K562 (cell line): ENCODE measurements at regions not wholly inside any gene's neighbourhood (a gene's known extent, or its start where the extent isn't known, plus 50 kb on each side); places are given as distances from the start of the nearest gene placed in this dataset.

Experiments
- ATAC-seq: fragments of 200-7000 bp; cut with Tn5 transposase; 3 replicates; pipeline ENCODE4 v1.9.1; 2020; ENCODE audit warnings: moderate library complexity
- BruUV-seq: library from RNA; stranded (reverse); fragments of 400-500 nt; replicated peaks from 2 replicates; lab custom pipeline; 2021; lab: Mats Ljungman, UMichigan
- CTCF ChIA-PET: fragments of 300-600 bp; formaldehyde crosslinking; extraction: SDS; loops from one replicate; lab custom pipeline; 2021; ENCODE audit warnings: low intra/inter-chr PET ratio; lab: Yijun Ruan, JAX
- POLR2A ChIA-PET: fragments of 300-600, 350-650 bp; sonication (Branson Sonifier 250); formaldehyde crosslinking; extraction: SDS; loops from one replicate; lab custom pipeline; 2021; ENCODE audit warnings: antibody characterized with exemption, inconsistent platforms; lab: Yijun Ruan, JAX
- DNase-seq, 4 experiments: peaks; one replicate each; pipeline versions ENCODE4 v3.0.0 to v3.0.0-alpha.2; 2011 to 2018; ENCODE audit warnings: low spot score in 3 of 4, mixed read lengths in 3 of 4; ENCODE audit errors: extremely low read depth in 1 of 4
- FAIRE-seq: peaks from 2 replicates; lab custom pipeline; 2011; peaks lifted over from hg19 to GRCh38; lab: Jason Lieb, UNC
- H2AFZ ChIP-seq: 2 replicates; pipeline ENCODE4 v1.6.0; 2011; ENCODE audit warnings: low read depth, low read length, control low read depth, inconsistent platforms
- H3K27ac ChIP-seq: fragments of 200-600 bp; 3 replicates; pipeline ENCODE4 v1.8.0; 2011; ENCODE audit warnings: low read depth, mild to moderate bottlenecking, control low read depth, inconsistent platforms, low read length, moderate library complexity, mixed read lengths; ENCODE audit errors: extremely low read depth
- H3K27me3 ChIP-seq, 2 experiments: fragments of 300-600 bp in 1 of 2; 2 replicates in 1 of 2; 3 replicates in 1 of 2; pipeline versions ENCODE4 v1.6.0 to v1.8.0; 2011; ENCODE audit warnings: inconsistent platforms in 2 of 2, low read length in 2 of 2, mild to moderate bottlenecking in 1 of 2, mixed read lengths in 1 of 2, moderate library complexity in 1 of 2; ENCODE audit not compliant: control insufficient read depth in 2 of 2, insufficient read depth in 2 of 2
- H3K36me3 ChIP-seq: fragments of 300-600 bp; 3 replicates; pipeline ENCODE4 v1.8.0; 2011; ENCODE audit warnings: mild to moderate bottlenecking, low read length, inconsistent platforms; ENCODE audit not compliant: control insufficient read depth, insufficient read depth
- H3K4me1 ChIP-seq, 2 experiments: fragments of 200-600 bp in 1 of 2; replicated peaks in 1 of 2; 2 replicates in 1 of 2; 3 replicates in 1 of 2; pipeline versions ENCODE4 v1.5.1 to v1.8.0; 2011; ENCODE audit warnings: inconsistent platforms in 2 of 2, low read length in 2 of 2, mild to moderate bottlenecking in 1 of 2, mixed read lengths in 1 of 2, moderate library complexity in 1 of 2; ENCODE audit not compliant: control insufficient read depth in 2 of 2, insufficient read depth in 2 of 2
- H3K4me2 ChIP-seq: 2 replicates; pipeline ENCODE4 v1.6.1; 2011; ENCODE audit warnings: low read length, control low read depth, inconsistent platforms, mixed read lengths; ENCODE audit not compliant: insufficient read depth
- H3K4me3 ChIP-seq: fragments of 200-600 bp; sonication (generic), shearing (Covaris generic); 2 replicates; pipeline ENCODE4 v1.5.1; 2016; ENCODE audit warnings: control low read depth, inconsistent platforms
- H3K79me2 ChIP-seq: fragments of 200-600 bp; 3 replicates; pipeline ENCODE4 v1.8.0; 2011; ENCODE audit warnings: low read length, inconsistent platforms; ENCODE audit not compliant: control insufficient read depth, insufficient read depth
- H3K9ac ChIP-seq, 2 experiments: 2 replicates each; pipeline versions ENCODE4 v1.6.0 to v1.6.1; 2011; ENCODE audit warnings: low read depth in 2 of 2, low read length in 2 of 2, control low read depth in 1 of 2, inconsistent platforms in 1 of 2, mild to moderate bottlenecking in 1 of 2, mixed read lengths in 1 of 2; ENCODE audit not compliant: insufficient read depth in 1 of 2
- H3K9me1 ChIP-seq: one replicate; pipeline ENCODE4 v1.6.0; 2011; ENCODE audit warnings: inconsistent platforms, mild to moderate bottlenecking, low read length, moderate library complexity; ENCODE audit not compliant: control insufficient read depth, insufficient read depth
- H3K9me3 ChIP-seq: replicated peaks from 2 replicates; pipeline ENCODE4 v1.5.1; 2011; ENCODE audit warnings: low read depth, low read length, inconsistent platforms; ENCODE audit not compliant: control insufficient read depth, insufficient read depth
- H4K20me1 ChIP-seq: replicated peaks from 2 replicates; pipeline ENCODE4 v1.6.1; 2011; ENCODE audit warnings: low read length, inconsistent platforms, mixed read lengths; ENCODE audit not compliant: control insufficient read depth, insufficient read depth
- BHLHE40 ChIP-seq: IDR thresholded peaks from 2 replicates; pipeline ENCODE4 v1.6.1; 2011; ENCODE audit warnings: low read length, improper control_type of control experiment
- CAMTA2 ChIP-seq: fragments of 250-450 bp; sonication (Bioruptor Pico); conservative IDR thresholded peaks from 2 replicates; pipeline ENCODE4 v1.5.1; 2022
- CBFA2T2 ChIP-seq: fragments of 450-650 bp; conservative IDR thresholded peaks from 2 replicates; pipeline ENCODE4 v1.6.1; 2017; ENCODE audit warnings: mild to moderate bottlenecking
- CEBPB ChIP-seq: fragments of 450-650 bp; IDR thresholded peaks from 2 replicates; pipeline ENCODE4 v1.6.1; 2016; ENCODE audit warnings: missing genetic modification characterization, missing compliant biosample characterization
- CREM ChIP-seq: IDR thresholded peaks from 2 replicates; pipeline ENCODE4 v1.6.1; 2014; ENCODE audit warnings: antibody characterized with exemption, low read depth
- FOXK2 ChIP-seq, 2 experiments: fragments of 450-650 bp; IDR thresholded peaks in 1 of 2; conservative IDR thresholded peaks in 1 of 2; 2 replicates each; pipeline ENCODE4 v1.6.1; 2016; ENCODE audit warnings: low read depth in 2 of 2, mild to moderate bottlenecking in 1 of 2
- FOXP1 ChIP-seq: sonication (generic); formaldehyde crosslinking; IDR thresholded peaks from 2 replicates; pipeline ENCODE4 v1.8.0; 2022; ENCODE audit warnings: mild to moderate bottlenecking, missing genetic modification reagents
- GATAD2B ChIP-seq: fragments of 450-650 bp; IDR thresholded peaks from 2 replicates; pipeline ENCODE4 v1.6.1; 2017; ENCODE audit warnings: mild to moderate bottlenecking, borderline replicate concordance
- MCM5 ChIP-seq: fragments of 450-650 bp; IDR thresholded peaks from 2 replicates; pipeline ENCODE4 v1.6.1; 2016; ENCODE audit warnings: low read depth
- NEUROD1 ChIP-seq: fragments of 150-350 bp; IDR thresholded peaks from 2 replicates; pipeline ENCODE4 v1.6.1; 2014; ENCODE audit warnings: borderline replicate concordance, low read length, low read depth; ENCODE audit not compliant: partially characterized antibody
- NFE2 ChIP-seq: IDR thresholded peaks from 2 replicates; pipeline ENCODE4 v1.6.1; 2014; ENCODE audit warnings: antibody characterized with exemption, low read depth
- NFE2L1 ChIP-seq: fragments of 450-650 bp; IDR thresholded peaks from 2 replicates; pipeline ENCODE4 v1.6.1; 2016; ENCODE audit warnings: missing genetic modification characterization, low read depth, mild to moderate bottlenecking, missing compliant biosample characterization, moderate library complexity, borderline replicate concordance
- RCOR1 ChIP-seq, 2 experiments: IDR thresholded peaks; 2 replicates each; pipeline ENCODE4 v1.6.1; 2012; ENCODE audit warnings: low read depth in 2 of 2, low read length in 2 of 2, borderline replicate concordance in 1 of 2, improper control_type of control experiment in 1 of 2
- RREB1 ChIP-seq: fragments of 250-450 bp; sonication (Bioruptor Pico); IDR thresholded peaks from 2 replicates; pipeline ENCODE4 v1.4.0; 2020
- SNRNP70 ChIP-seq: fragments of 200-400 bp; formaldehyde crosslinking; optimal IDR thresholded peaks from 2 replicates; pipeline ENCODE3; 2017; ENCODE audit warnings: low read depth, low read length
- TARDBP ChIP-seq: fragments of 450-650 bp; IDR thresholded peaks from 2 replicates; pipeline ENCODE4 v1.6.1; 2016
- WHSC1 ChIP-seq: IDR thresholded peaks from one replicate; pipeline ENCODE4 v1.6.1; 2012; ENCODE audit warnings: low read length, control low read depth, inconsistent platforms
- ZNF263 ChIP-seq: sonication (generic); formaldehyde crosslinking; IDR thresholded peaks from 2 replicates; pipeline ENCODE4 v1.8.0; 2022; ENCODE audit warnings: mild to moderate bottlenecking, missing genetic modification reagents, borderline replicate concordance
- ZNF668 ChIP-seq: fragments of 250-450 bp; sonication (Bioruptor Pico); IDR thresholded peaks from 2 replicates; pipeline ENCODE4 v1.8.0; 2022; ENCODE audit warnings: mild to moderate bottlenecking, inconsistent platforms
- WGBS: fragments of 100-300 bp; shearing (Covaris generic); methylation state at CpG from one replicate; pipeline ENCODE4 v1.1.6; 2016; ENCODE audit warnings: low coverage, mixed read lengths; ENCODE audit not compliant: insufficient coverage; ENCODE audit errors: missing lambda C conversion rate; 5-methylcytosine and 5-hydroxymethylcytosine counted together
- in situ Hi-C: fragments of 300-500 bp; cut with MboI; formaldehyde crosslinking; loops from 4 replicates; pipeline ENCODE4 v1.15.0; 2018; ENCODE audit warnings: inconsistent platforms, mixed read lengths
- intact Hi-C: fragments of 100-400 bp; cut with micrococcal nuclease; formaldehyde crosslinking; loops from 2 replicates; pipeline ENCODE4 v1.14.2; 2022

- FAIRE-seq (no peak), DNase-seq (no peak), ATAC-seq (no peak)
- H2AFZ ChIP-seq = no peak overlapping the region
- H3K4me3 ChIP-seq = no peak overlapping the region
- no TSS peak for BruUV-seq
- no peak overlapping the region for H3K9ac ChIP-seq
- in situ Hi-C loops = no loop called here
- no peaks in the 10 kb centered on the region for H3K4me1 ChIP-seq
- no peaks in the 10 kb centered on the region for H3K36me3 ChIP-seq
- intact Hi-C loops = no loop called here
- CTCF ChIA-PET = no interaction called here
- no peak for TF ChIP-seq CAMTA2 (CRISPR knock-in tag)
- TF ChIP-seq CBFA2T2 = no peak
- no peak for TF ChIP-seq NFE2L1
- TF ChIP-seq CEBPB = no peak
- no peak for TF ChIP-seq FOXK2 (conservative IDR thresholded peaks at IDR 0.05 in 1 of 2, IDR thresholded peaks at IDR 0.05 in 1 of 2; ENCODE audit: low read depth in 2 of 2)
- no peak for TF ChIP-seq BHLHE40
- no peak for TF ChIP-seq ZNF668
- TF ChIP-seq TARDBP = no peak
- TF ChIP-seq ZNF263 (CRISPR knock-in tag) = no peak
- TF ChIP-seq NFE2 = no peak
- no peak for TF ChIP-seq FOXP1 (CRISPR knock-in tag)
- TF ChIP-seq WHSC1 = no peak
- no peak for TF ChIP-seq SNRNP70
- no peak for TF ChIP-seq GATAD2B
- TF ChIP-seq NEUROD1 = no peak
- no peak for TF ChIP-seq CREM
- TF ChIP-seq RREB1 (CRISPR knock-in tag) = no peak
- TF ChIP-seq RCOR1 (IDR thresholded peaks at IDR 0.05; ENCODE audit: borderline replicate concordance in 1 of 2, low read depth in 2 of 2, low read length in 2 of 2) = no peak
- no peak for TF ChIP-seq MCM5
- TF ChIP-seq, all 486 proteins: peak for 0
- H3K9me1 ChIP-seq = no peaks in the 10 kb centered on the region
- no peaks in the 10 kb centered on the region for H3K9me3 ChIP-seq
- 0% methylated on average over 2 of the region's 2 CpGs for WGBS
- H3K4me2 ChIP-seq = no peak overlapping the region
- H3K27me3 ChIP-seq = no peaks in the 10 kb centered on the region
- POLR2A ChIA-PET = no interaction called here
- H3K27ac ChIP-seq = no peak overlapping the region
- no peaks in the 10 kb centered on the region for H3K79me2 ChIP-seq
- no peaks in the 10 kb centered on the region for H4K20me1 ChIP-seq
Measured at GRCh38 chr4:34920032-34920431, 1324.3 kb downstream of the ARAP2 start.
